ENCODE measurements at regions not wholly inside any gene's neighbourhood (a gene's known extent, or its start where the extent isn't known, plus 50 kb on each side); places are given as distances from the start of the nearest gene placed in this dataset.
"Not testable (repeated sequence)": the region's sequence is repeated elsewhere in the genome, so short reads cannot be mapped to it uniquely, and the experiment has no call there.

- no peak for DNase-seq
- H3K4me1 ChIP-seq: peaks cover 4% of the 10 kb centered on the region
- H3K27me3 ChIP-seq: no peaks in the 10 kb centered on the region
- no peaks in the 10 kb centered on the region for H3K9me3 ChIP-seq
- 85 to 90% methylated on average over 6 of the region's 6 CpGs for WGBS, 2 donors
- TF ChIP-seq POLR2A (IDR thresholded peaks at IDR 0.05): no peak
- no peak for TF ChIP-seq CTCF (IDR thresholded peaks at IDR 0.05)
- intact Hi-C loops (cut with DNase I; ENCODE audit: low total_unique reads): no loop called here
- H3K27ac ChIP-seq: peak overlapping the region in 1 of 2 donors; percentile 34
- no peaks in the 10 kb centered on the region for H3K36me3 ChIP-seq (ENCODE audit: low read depth, missing control alignments)
- H3K4me3 ChIP-seq: no peak overlapping the region
Observed at GRCh38 chr9:15372455-15372854, 50.2 kb upstream of the SNAPC3 start.

GRCh38 chr9:15371448-15371845 lies 51.2 kb upstream of the SNAPC3 start:
- intact Hi-C loops (cut with DNase I; ENCODE audit: low total_unique reads): no loop called here
- Histone ChIP-seq H3K4me3 (no peak overlapping the region), H3K4me1 (peaks cover 4% of the 10 kb centered on the region), H3K9me3 (no peaks in the 10 kb centered on the region), H3K27ac (no peak overlapping the region), H3K36me3 (ENCODE audit: low read depth, missing control alignments) (no peaks in the 10 kb centered on the region), H3K27me3 (no peaks in the 10 kb centered on the region)
- WGBS, 2 donors: 89% methylated on average over 6 of the region's 6 CpGs
- no peak for DNase-seq
- no peak for TF ChIP-seq POLR2A (IDR thresholded peaks at IDR 0.05)
- TF ChIP-seq CTCF (IDR thresholded peaks at IDR 0.05): no peak

- Histone ChIP-seq H3K9me3 (no peaks in the 10 kb centered on the region), H3K4me1 (peaks cover 4% of the 10 kb centered on the region), H3K36me3 (ENCODE audit: low read depth, missing control alignments) (no peaks in the 10 kb centered on the region), H3K27ac (no peak overlapping the region), H3K4me3 (no peak overlapping the region), H3K27me3 (no peaks in the 10 kb centered on the region)
- no peak for TF ChIP-seq CTCF (IDR thresholded peaks at IDR 0.05)
- TF ChIP-seq POLR2A (IDR thresholded peaks at IDR 0.05): no peak
- intact Hi-C loops (cut with DNase I; ENCODE audit: low total_unique reads): no loop called here
- 71 to 77% methylated on average over 15 of the region's 15 CpGs for WGBS, 2 donors
- no peak for DNase-seq
Observed at GRCh38 chr9:15370466-15371447, 51.9 kb upstream of the SNAPC3 start.

- TF ChIP-seq POLR2A (IDR thresholded peaks at IDR 0.05): no peak
- no peak for TF ChIP-seq CTCF (IDR thresholded peaks at IDR 0.05)
- Histone ChIP-seq H3K36me3 (ENCODE audit: low read depth, missing control alignments) (no peaks in the 10 kb centered on the region), H3K4me1 (peaks cover 4% of the 10 kb centered on the region), H3K4me3 (no peak overlapping the region), H3K27ac (no peak overlapping the region), H3K9me3 (no peaks in the 10 kb centered on the region), H3K27me3 (no peaks in the 10 kb centered on the region)
- intact Hi-C loops (cut with DNase I; ENCODE audit: low total_unique reads): no loop called here
- DNase-seq: no peak
- 60 to 65% methylated on average over 1 of the region's 1 CpG for WGBS, 2 donors
Observed at GRCh38 chr9:15369871-15370270, 52.8 kb upstream of the SNAPC3 start.

GRCh38 chr9:15369238-15369637 lies 53.4 kb upstream of the SNAPC3 start:
- Histone ChIP-seq H3K36me3 (ENCODE audit: low read depth, missing control alignments) (no peaks in the 10 kb centered on the region), H3K27me3 (no peaks in the 10 kb centered on the region), H3K9me3 (no peaks in the 10 kb centered on the region), H3K4me1 (peaks cover 4% of the 10 kb centered on the region), H3K27ac (no peak overlapping the region), H3K4me3 (no peak overlapping the region)
- intact Hi-C loops (cut with DNase I; ENCODE audit: low total_unique reads): no loop called here
- TF ChIP-seq CTCF (IDR thresholded peaks at IDR 0.05) (no peak), POLR2A (IDR thresholded peaks at IDR 0.05) (no peak)
- DNase-seq: no peak

- H3K27me3 ChIP-seq; intact Hi-C loops (cut with DNase I; ENCODE audit: low total_unique reads); H3K9me3 ChIP-seq; H3K27ac ChIP-seq; H3K4me1 ChIP-seq; H3K36me3 ChIP-seq (ENCODE audit: low read depth, missing control alignments): not testable (repeated sequence)
- peak; percentile 46 for DNase-seq
- WGBS, 2 donors: 73 to 77% methylated on average over 13 of the region's 13 CpGs
- peak overlapping the region in 1 of 2 donors; percentile 20 for H3K4me3 ChIP-seq
Observed at GRCh38 chr9:15364975-15365553, 57.6 kb upstream of the SNAPC3 start.

Measured in testis (tissue), 2 donors.